ENCODE measurements at regions not wholly inside any gene's neighbourhood (a gene's known extent, or its start where the extent isn't known, plus 50 kb on each side); places are given as distances from the start of the nearest gene placed in this dataset.

DNA sequence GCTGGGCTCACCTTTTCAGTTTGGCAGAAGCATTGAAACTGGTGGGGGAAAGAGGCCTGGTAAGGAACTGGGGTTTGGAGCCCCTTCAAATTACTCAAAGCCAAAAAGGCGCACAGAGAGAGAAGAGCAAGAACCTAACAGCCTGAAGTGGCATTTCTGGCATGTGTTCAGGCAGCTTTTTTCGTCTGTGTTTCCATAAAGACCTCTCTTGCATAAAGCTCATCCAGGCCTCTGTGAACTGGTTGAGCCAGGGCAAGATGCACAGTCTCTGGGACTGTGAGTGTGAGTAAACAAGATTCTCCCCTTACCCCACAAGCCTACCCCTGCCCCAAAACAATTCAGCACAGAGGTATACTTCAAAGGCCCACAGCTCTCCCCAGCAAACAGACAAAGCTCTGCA, 167.8 kb downstream of the QRSL1 start:
- BruUV-seq (replicated peaks), result no TSS peak
- peak overlapping the region; percentile 72 for H3K4me2 ChIP-seq
- no peak for DNase-seq
- no peaks in the 10 kb centered on the region for H3K27me3 ChIP-seq (ENCODE audit: insufficient read depth, low read depth)
- peaks cover 32% of the 10 kb centered on the region for H3F3A ChIP-seq (ENCODE audit: insufficient read depth, low read depth)
- H3K27ac ChIP-seq, result peak overlapping the region; percentile 95
- no peaks in the 10 kb centered on the region for H3K79me2 ChIP-seq (ENCODE audit: low read depth)
- ChIA-PET CTCF (no interaction called here), POLR2A (ENCODE audit: unreplicated experiment) (interaction anchor here (0.5 kb wide), 1 partner anchor 51 kb away, joined by 4 read pairs; no protein-coding TSS in a partner anchor)
- no peaks in the 10 kb centered on the region for H3K9me3 ChIP-seq (ENCODE audit: insufficient read depth, low read depth)
- no peak overlapping the region for H3K4me3 ChIP-seq
- no peaks in the 10 kb centered on the region for H4K20me1 ChIP-seq (ENCODE audit: insufficient read depth)
- H2AFZ ChIP-seq, result no peak overlapping the region
- peaks cover 43% of the 10 kb centered on the region for H3K4me1 ChIP-seq (replicated peaks; ENCODE audit: insufficient read depth)
- H3K36me3 ChIP-seq (ENCODE audit: low read depth), result no peaks in the 10 kb centered on the region
- TF ChIP-seq, protein P1, sequence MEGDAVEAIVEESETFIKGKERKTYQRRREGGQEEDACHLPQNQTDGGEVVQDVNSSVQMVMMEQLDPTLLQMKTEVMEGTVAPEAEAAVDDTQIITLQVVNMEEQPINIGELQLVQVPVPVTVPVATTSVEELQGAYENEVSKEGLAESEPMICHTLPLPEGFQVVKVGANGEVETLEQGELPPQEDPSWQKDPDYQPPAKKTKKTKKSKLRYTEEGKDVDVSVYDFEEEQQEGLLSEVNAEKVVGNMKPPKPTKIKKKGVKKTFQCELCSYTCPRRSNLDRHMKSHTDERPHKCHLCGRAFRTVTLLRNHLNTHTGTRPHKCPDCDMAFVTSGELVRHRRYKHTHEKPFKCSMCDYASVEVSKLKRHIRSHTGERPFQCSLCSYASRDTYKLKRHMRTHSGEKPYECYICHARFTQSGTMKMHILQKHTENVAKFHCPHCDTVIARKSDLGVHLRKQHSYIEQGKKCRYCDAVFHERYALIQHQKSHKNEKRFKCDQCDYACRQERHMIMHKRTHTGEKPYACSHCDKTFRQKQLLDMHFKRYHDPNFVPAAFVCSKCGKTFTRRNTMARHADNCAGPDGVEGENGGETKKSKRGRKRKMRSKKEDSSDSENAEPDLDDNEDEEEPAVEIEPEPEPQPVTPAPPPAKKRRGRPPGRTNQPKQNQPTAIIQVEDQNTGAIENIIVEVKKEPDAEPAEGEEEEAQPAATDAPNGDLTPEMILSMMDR (conservative IDR thresholded peaks at IDR 0.05), result no peak
- TF ChIP-seq EZH2 (IDR thresholded peaks at IDR 0.05; ENCODE audit: low read depth), result no peak
- H3K9me2 ChIP-seq (ENCODE audit: insufficient read depth), result no peaks in the 10 kb centered on the region
- intact Hi-C loops (cut with micrococcal nuclease; ENCODE audit: unreplicated experiment), result loop anchor here (5.0 kb wide), 1 partner anchor 60 kb away; no protein-coding TSS in a partner anchor

DNA sequence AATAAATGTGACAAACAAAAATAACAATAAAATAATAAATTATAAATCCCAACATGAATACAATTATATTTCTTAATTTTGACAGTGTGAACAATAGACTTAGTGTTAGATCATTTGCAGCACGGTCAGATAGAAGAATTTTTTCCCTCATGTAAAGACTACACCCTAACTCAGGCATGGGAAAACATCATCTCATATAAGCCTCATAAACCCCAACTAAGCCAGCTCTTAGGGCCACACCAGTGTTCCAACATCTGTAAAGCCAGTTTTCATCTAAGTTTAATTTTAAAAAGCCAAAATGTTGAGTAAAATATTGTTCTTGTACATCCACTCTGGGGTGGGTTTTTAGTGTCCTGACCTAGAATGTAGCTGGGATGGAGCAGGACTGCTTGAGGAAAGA, 167.4 kb downstream of the QRSL1 start:
- Histone ChIP-seq H3K4me3 (no peak overlapping the region), H3K79me2 (ENCODE audit: low read depth) (no peaks in the 10 kb centered on the region), H3K9me2 (ENCODE audit: insufficient read depth) (no peaks in the 10 kb centered on the region), H3K9me3 (ENCODE audit: insufficient read depth, low read depth) (no peaks in the 10 kb centered on the region), H3K4me2 (peak overlapping the region; percentile 72), H3K27ac (peak overlapping the region; percentile 95; the same call in 1 of the 2 replicates), H3F3A (ENCODE audit: insufficient read depth, low read depth) (peaks cover 32% of the 10 kb centered on the region), H3K27me3 (ENCODE audit: insufficient read depth, low read depth) (no peaks in the 10 kb centered on the region), H4K20me1 (ENCODE audit: insufficient read depth) (no peaks in the 10 kb centered on the region), H3K36me3 (ENCODE audit: low read depth) (no peaks in the 10 kb centered on the region), H2AFZ (no peak overlapping the region), H3K4me1 (replicated peaks; ENCODE audit: insufficient read depth) (peaks cover 43% of the 10 kb centered on the region)
- intact Hi-C loops (cut with micrococcal nuclease; ENCODE audit: unreplicated experiment), result loop anchor here (5.0 kb wide), 1 partner anchor 61 kb away; no protein-coding TSS in a partner anchor
- TF ChIP-seq, protein P1 (conservative IDR thresholded peaks at IDR 0.05), result no peak
- TF ChIP-seq EZH2 (IDR thresholded peaks at IDR 0.05; ENCODE audit: low read depth), result no peak
- no peak for DNase-seq
- BruUV-seq (replicated peaks), result no TSS peak
- POLR2A ChIA-PET (ENCODE audit: unreplicated experiment), result interaction anchor here (0.5 kb wide), 1 partner anchor 51 kb away, joined by 4 read pairs; no protein-coding TSS in a partner anchor
- CTCF ChIA-PET, result no interaction called here

DNA sequence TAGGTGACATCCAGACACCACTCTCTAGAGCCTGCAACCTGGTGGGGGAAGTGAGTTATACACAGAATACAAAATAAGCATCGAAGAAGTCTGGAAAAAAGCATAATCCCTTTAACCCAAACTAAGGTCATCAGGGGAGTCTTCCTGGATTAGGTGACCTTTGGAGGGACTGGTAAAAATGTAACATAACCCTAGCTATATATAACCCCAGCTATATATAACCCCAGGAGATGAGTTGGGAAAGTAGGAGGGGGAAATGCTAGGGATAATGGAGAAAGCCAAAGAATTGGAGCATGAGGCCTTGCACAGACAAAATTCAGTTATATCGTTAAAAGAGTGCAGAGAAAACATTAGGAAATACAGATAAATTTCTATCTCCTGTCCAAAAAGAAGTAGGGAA, 164.8 kb downstream of the QRSL1 start:
- ChIA-PET POLR2A (ENCODE audit: unreplicated experiment) (interaction anchor here (0.8 kb wide), 1 partner anchor 290 kb away, joined by 10 read pairs; no protein-coding TSS in a partner anchor), CTCF (no interaction called here)
- no peaks in the 10 kb centered on the region for H3K79me2 ChIP-seq (ENCODE audit: low read depth)
- no peak for TF ChIP-seq EZH2 (IDR thresholded peaks at IDR 0.05; ENCODE audit: low read depth)
- TF ChIP-seq, protein P1 (conservative IDR thresholded peaks at IDR 0.05), result no peak
- H3K27ac ChIP-seq, result no peak overlapping the region
- no peak for DNase-seq
- H2AFZ ChIP-seq, result no peak overlapping the region
- H4K20me1 ChIP-seq (ENCODE audit: insufficient read depth), result no peaks in the 10 kb centered on the region
- no peaks in the 10 kb centered on the region for H3K9me3 ChIP-seq (ENCODE audit: insufficient read depth, low read depth)
- BruUV-seq (replicated peaks), result no TSS peak
- no peak overlapping the region for H3K4me2 ChIP-seq
- H3K4me1 ChIP-seq (replicated peaks; ENCODE audit: insufficient read depth), result peaks cover 30% of the 10 kb centered on the region
- peaks cover 21% of the 10 kb centered on the region for H3F3A ChIP-seq (ENCODE audit: insufficient read depth, low read depth)
- no peaks in the 10 kb centered on the region for H3K36me3 ChIP-seq (ENCODE audit: low read depth)
- intact Hi-C loops (cut with micrococcal nuclease; ENCODE audit: unreplicated experiment), result no loop called here
- H3K9me2 ChIP-seq (ENCODE audit: insufficient read depth), result no peaks in the 10 kb centered on the region
- H3K4me3 ChIP-seq, result no peak overlapping the region
- H3K27me3 ChIP-seq (ENCODE audit: insufficient read depth, low read depth), result no peaks in the 10 kb centered on the region

All from PC-9 (cell line).